Hematopoietic multipotent progenitor cell treated with erythropoietin and hydrocortisone succinate and interleukin-3 and kit ligand, for 8 days (in vitro differentiated cells): ENCODE measurements at regions not wholly inside any gene's neighbourhood (a gene's known extent, or its start where the extent isn't known, plus 50 kb on each side); places are given as distances from the start of the nearest gene placed in this dataset.

ENCODE experiments used
- DNase-seq: peaks from one replicate; pipeline ENCODE4 v3.0.0-alpha.2; 2015

- DNase-seq = no peak
These were observed 94.0 kb upstream of the SULT1C3 start for GRCh38 chr2:108145557-108146326.

- DNase-seq = no peak
These were observed 91.2 kb upstream of the SULT1C3 start for GRCh38 chr2:108148555-108148954.

GRCh38 chr2:108154366-108155061 lies 85.3 kb upstream of the SULT1C3 start:
- DNase-seq = no peak

GRCh38 chr2:108161298-108161697 lies 78.5 kb upstream of the SULT1C3 start:
- no peak for DNase-seq

- no peak for DNase-seq
These were observed 75.5 kb upstream of the SULT1C3 start for GRCh38 chr2:108164318-108164717.

DNA sequence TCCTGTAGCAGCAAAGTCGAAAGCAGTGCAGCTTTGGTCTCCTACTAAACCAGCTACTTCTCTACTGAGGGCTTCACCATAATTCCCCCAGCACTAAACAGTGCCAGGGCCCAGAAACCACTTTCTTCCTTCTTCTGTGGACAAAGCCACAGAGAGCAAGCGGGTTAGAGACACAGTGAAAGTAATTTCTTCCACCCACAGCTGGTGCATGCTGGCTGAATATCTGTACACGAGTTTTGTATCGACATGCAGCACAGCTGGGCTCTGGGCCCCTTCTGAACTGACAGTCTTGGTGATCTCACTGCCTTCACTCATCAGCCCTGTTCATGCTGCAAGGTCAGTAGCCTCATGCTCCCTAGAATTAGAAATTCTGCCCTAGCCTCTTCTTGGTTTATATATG lies 74.0 kb upstream of the SULT1C3 start:
- no peak for DNase-seq

GRCh38 chr2:108167699-108168098 lies 72.1 kb upstream of the SULT1C3 start:
- DNase-seq = no peak

DNA sequence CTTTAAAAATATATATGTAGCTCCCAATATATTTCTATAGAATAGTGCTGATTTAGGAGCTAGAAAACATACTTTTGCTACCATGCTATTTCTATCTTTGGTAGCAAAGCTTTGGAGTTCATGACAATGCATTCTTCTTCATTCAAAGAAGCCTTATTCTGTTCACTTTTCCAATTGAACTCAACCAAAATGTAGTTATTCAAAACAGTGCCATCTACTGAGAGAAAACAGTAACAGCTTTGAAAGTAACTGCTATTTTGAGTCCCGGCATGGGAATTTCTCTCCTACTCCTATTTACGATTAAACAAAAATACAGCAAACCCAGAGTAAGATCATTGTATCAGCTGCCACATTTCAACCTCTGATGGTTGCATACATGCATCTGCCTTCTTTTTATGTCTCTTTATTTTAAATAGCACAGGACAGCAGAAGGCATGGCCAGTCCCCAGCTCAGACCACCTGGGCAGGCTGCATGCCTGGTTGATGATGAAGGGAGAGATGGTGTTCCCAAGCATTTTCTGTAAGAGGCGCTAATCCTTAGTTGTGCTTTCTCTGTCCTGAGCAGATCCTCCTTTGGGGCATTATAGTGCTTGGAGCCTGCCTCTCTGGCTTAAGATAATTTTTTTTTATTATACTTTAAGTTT lies 69.7 kb upstream of the SULT1C3 start:
- peak; percentile 25 for DNase-seq

- DNase-seq = no peak
These were observed 68.1 kb upstream of the SULT1C3 start for GRCh38 chr2:108171657-108172056.

DNA sequence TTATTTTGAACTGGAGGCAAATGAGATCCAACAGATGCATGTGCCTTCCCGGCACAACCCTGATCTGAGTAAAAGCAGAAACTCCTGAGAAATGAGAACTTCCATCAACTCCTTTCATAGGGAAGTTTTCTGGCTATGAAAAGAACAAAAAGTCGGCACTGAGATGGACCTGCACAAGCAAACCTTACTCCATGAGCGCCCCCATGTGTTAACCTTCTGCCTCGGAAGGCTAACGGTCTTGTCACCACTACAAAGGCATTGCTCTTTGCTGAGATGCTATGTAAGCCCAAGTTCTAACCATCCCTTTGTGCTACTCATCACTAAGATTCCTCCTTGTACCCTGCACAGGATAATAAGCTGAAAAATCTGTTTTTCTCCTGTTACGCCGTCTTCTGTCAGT lies 57.3 kb upstream of the SULT1C3 start:
- DNase-seq = peak; percentile 16

DNA sequence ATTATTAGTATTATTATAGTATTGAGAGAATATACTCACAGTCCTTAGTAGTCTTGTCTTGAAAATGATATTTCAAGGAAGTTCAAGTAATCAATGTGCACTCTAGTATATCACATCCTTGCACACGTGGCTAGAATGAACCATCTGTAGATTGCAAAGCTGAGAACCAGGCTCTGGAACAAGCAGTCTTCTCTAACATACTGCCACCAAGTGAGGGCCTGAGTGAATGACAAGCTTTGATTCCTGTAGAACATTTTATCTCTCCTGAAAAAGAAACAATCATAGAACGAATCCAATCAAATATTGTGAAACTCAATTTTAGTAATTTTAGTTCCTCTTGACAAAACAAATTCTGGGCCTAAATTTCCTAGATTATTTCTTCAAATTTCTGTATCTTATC lies 55.3 kb upstream of the SULT1C3 start:
- DNase-seq = peak; percentile 20

DNA sequence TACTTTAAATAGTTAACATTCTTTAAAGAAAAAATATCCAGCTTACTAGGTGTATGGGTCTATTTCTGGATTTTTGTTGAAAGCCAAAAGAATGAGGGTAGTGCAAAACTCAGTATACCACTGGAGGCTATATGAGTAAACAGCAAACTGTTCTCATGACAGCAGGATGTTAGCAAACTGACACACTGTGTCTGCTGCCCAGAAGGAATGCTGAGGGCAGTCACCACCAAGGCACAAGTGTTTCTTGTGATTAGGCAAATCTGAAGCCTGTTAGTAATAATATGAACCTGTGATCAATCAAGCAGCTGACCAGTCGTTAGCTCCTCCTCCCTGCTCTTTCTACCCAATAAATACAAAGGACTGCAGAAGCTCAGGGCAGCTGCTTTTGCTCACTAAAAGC lies 50.5 kb upstream of the SULT1C3 start:
- no peak for DNase-seq
